Prostate gland (tissue), 2 donors: ENCODE measurements at regions not wholly inside any gene's neighbourhood (a gene's known extent, or its start where the extent isn't known, plus 50 kb on each side); places are given as distances from the start of the nearest gene placed in this dataset.

Experiments used
- DNase-seq: peaks from one replicate; pipeline ENCODE4 v3.0.0-alpha.2; 2019; ENCODE audit warnings: low spot score
- H3K27ac ChIP-seq, 2 donors: fragments of 200-600 bp; sonication (generic); 2 replicates each; pipeline ENCODE4 v1.5.1; 2017 to 2019
- H3K27me3 ChIP-seq: fragments of 200-600 bp; sonication (generic); replicated peaks from 2 replicates; pipeline ENCODE4 v1.5.1; 2019; ENCODE audit not compliant: insufficient read depth
- H3K36me3 ChIP-seq, 2 donors: fragments of 200-600 bp; sonication (generic); 1 replicate in 1 of 2; 2 replicates in 1 of 2; pipeline versions ENCODE4 v1.5.1 to v1.8.1; 2017 to 2019
- H3K4me1 ChIP-seq: fragments of 200-600 bp; sonication (generic); replicated peaks from 2 replicates; pipeline ENCODE4 v1.5.1; 2019
- H3K4me3 ChIP-seq, 2 donors: fragments of 200-600 bp; sonication (generic); 2 replicates each; pipeline ENCODE4 v1.5.1; 2017 to 2019
- H3K9me3 ChIP-seq: fragments of 200-600 bp; sonication (generic); 2 replicates; pipeline ENCODE4 v1.5.1; 2017
- CTCF ChIP-seq, 4 experiments: fragments of 200-600 bp in 2 of 4; fragments of 450-650 bp in 2 of 4; sonication (generic) in 2 of 4; IDR thresholded peaks; 1 replicate in 3 of 4; 2 replicates in 1 of 4; pipeline ENCODE4 v1.5.1; 2016 to 2019; ENCODE audit warnings: antibody characterized with exemption in 4 of 4, mild to moderate bottlenecking in 2 of 4, moderate library complexity in 2 of 4
- POLR2A ChIP-seq: fragments of 450-650 bp; IDR thresholded peaks from one replicate; pipeline ENCODE4 v1.6.1; 2016; ENCODE audit warnings: antibody characterized with exemption, mild to moderate bottlenecking
- POLR2AphosphoS5 ChIP-seq: sonication (generic); formaldehyde crosslinking; IDR thresholded peaks from one replicate; pipeline ENCODE4 v1.6.1; 2017; ENCODE audit warnings: antibody characterized with exemption
- WGBS: methylation state at CpG from one replicate; pipeline ENCODE4 v1.1.5; 2018; 5-methylcytosine and 5-hydroxymethylcytosine counted together
- intact Hi-C: fragments of 100-400 bp; cut with DNase I; formaldehyde crosslinking; loops from one replicate; pipeline ENCODE4 v1.14.2; 2022

GRCh38 chrX:39418731-39419638 is 617.7 kb downstream of the MID1IP1 start:
- Histone ChIP-seq H3K9me3 (no peaks in the 10 kb centered on the region), H3K4me1 (no peaks in the 10 kb centered on the region), H3K36me3 (no peaks in the 10 kb centered on the region), H3K4me3 (no peak overlapping the region), H3K27ac (no peak overlapping the region), H3K27me3 (no peaks in the 10 kb centered on the region)
- intact Hi-C loops = no loop called here
- DNase-seq = no peak
- WGBS = 61% methylated on average over 25 of the region's 29 CpGs
- TF ChIP-seq POLR2AphosphoS5 (no peak), POLR2A (no peak), CTCF (IDR thresholded peaks at IDR 0.05) (no peak)

- no peak for TF ChIP-seq CTCF (IDR thresholded peaks at IDR 0.05)
- TF ChIP-seq POLR2A = no peak
- no peak for TF ChIP-seq POLR2AphosphoS5
- Histone ChIP-seq H3K4me3 (no peak overlapping the region), H3K27me3 (no peaks in the 10 kb centered on the region), H3K9me3 (no peaks in the 10 kb centered on the region), H3K27ac (no peak overlapping the region), H3K36me3 (no peaks in the 10 kb centered on the region), H3K4me1 (no peaks in the 10 kb centered on the region)
- 86% methylated on average over 3 of the region's 3 CpGs for WGBS
- no peak for DNase-seq
- intact Hi-C loops = no loop called here
These were observed 619.7 kb downstream of the MID1IP1 start for GRCh38 chrX:39421006-39421405.

- no peak overlapping the region for H3K27ac ChIP-seq
- WGBS = 98% methylated on average over 2 of the region's 2 CpGs
- H3K36me3 ChIP-seq = no peaks in the 10 kb centered on the region
- H3K27me3 ChIP-seq = no peaks in the 10 kb centered on the region
- no peaks in the 10 kb centered on the region for H3K4me1 ChIP-seq
- TF ChIP-seq CTCF (IDR thresholded peaks at IDR 0.05) (no peak), POLR2A (no peak), POLR2AphosphoS5 (no peak)
- H3K4me3 ChIP-seq = no peak overlapping the region
- no peaks in the 10 kb centered on the region for H3K9me3 ChIP-seq
- DNase-seq = no peak
- intact Hi-C loops = no loop called here
These were observed 624.0 kb downstream of the MID1IP1 start for GRCh38 chrX:39425124-39425806.

GRCh38 chrX:39426101-39426500 is 624.8 kb downstream of the MID1IP1 start:
- H3K9me3 ChIP-seq = no peaks in the 10 kb centered on the region
- no peaks in the 10 kb centered on the region for H3K4me1 ChIP-seq
- 90% methylated on average over 6 of the region's 6 CpGs for WGBS
- no peak for DNase-seq
- no peaks in the 10 kb centered on the region for H3K36me3 ChIP-seq
- H3K27ac ChIP-seq = no peak overlapping the region
- TF ChIP-seq POLR2AphosphoS5 (no peak), POLR2A (no peak), CTCF (IDR thresholded peaks at IDR 0.05) (no peak)
- H3K27me3 ChIP-seq = no peaks in the 10 kb centered on the region
- intact Hi-C loops = no loop called here
- no peak overlapping the region for H3K4me3 ChIP-seq
